ENCODE measurements at regions not wholly inside any gene's neighbourhood (a gene's known extent, or its start where the extent isn't known, plus 50 kb on each side); places are given as distances from the start of the nearest gene placed in this dataset.

GRCh38 chr9:105067895-105068580, 140.1 kb upstream of the ABCA1 start:
- intact Hi-C loops (cut with DNase I; ENCODE audit: low total_unique reads): loop anchor here (10.0 kb wide), 1 partner anchor 133 kb away; no protein-coding TSS in a partner anchor
- no peak for DNase-seq

GRCh38 chr9:105069285-105069684, 141.3 kb upstream of the ABCA1 start:
- peaks cover 7 to 16% (median 12%) of the 10 kb centered on the region in 4 donors for H3K4me1 ChIP-seq
- TF ChIP-seq CTCF (IDR thresholded peaks at IDR 0.05): no peak
- no peak for DNase-seq
- intact Hi-C loops (cut with DNase I; ENCODE audit: low total_unique reads): loop anchor here (10.0 kb wide), 1 partner anchor 134 kb away; no protein-coding TSS in a partner anchor
- H3K36me3 ChIP-seq: no peaks in the 10 kb centered on the region
- no peak overlapping the region for H3K27ac ChIP-seq
- no peak overlapping the region for H3K4me3 ChIP-seq
- peaks cover 0 to 4% (median 0%) of the 10 kb centered on the region in 3 donors for H3K9me3 ChIP-seq
- H3K27me3 ChIP-seq: no peaks in the 10 kb centered on the region

More at GRCh38 chr9:105067895-105068580, 140.1 kb upstream of the ABCA1 start:
- Histone ChIP-seq H3K4me3 (no peak overlapping the region), H3K4me1 (peaks cover 7 to 28% (median 19%) of the 10 kb centered on the region in 4 donors), H3K27me3 (no peaks in the 10 kb centered on the region), H3K27ac (no peak overlapping the region), H3K36me3 (no peaks in the 10 kb centered on the region), H3K9me3 (peaks cover 0 to 4% (median 0%) of the 10 kb centered on the region in 3 donors)
- TF ChIP-seq CTCF (IDR thresholded peaks at IDR 0.05): no peak

GRCh38 chr9:105069696-105070095, 141.7 kb upstream of the ABCA1 start:
- no peak overlapping the region for H3K27ac ChIP-seq
- intact Hi-C loops (cut with DNase I; ENCODE audit: low total_unique reads): loop anchor here (10.0 kb wide), 1 partner anchor 135 kb away; no protein-coding TSS in a partner anchor
- no peak for TF ChIP-seq CTCF (IDR thresholded peaks at IDR 0.05)
- H3K9me3 ChIP-seq: peaks cover 0 to 4% (median 0%) of the 10 kb centered on the region in 3 donors
- no peak for DNase-seq
- no peaks in the 10 kb centered on the region for H3K27me3 ChIP-seq
- H3K36me3 ChIP-seq: no peaks in the 10 kb centered on the region
- peaks cover 3 to 12% (median 8%) of the 10 kb centered on the region in 4 donors for H3K4me1 ChIP-seq
- H3K4me3 ChIP-seq: no peak overlapping the region

- intact Hi-C loops (cut with DNase I; ENCODE audit: low total_unique reads): no loop called here
- H3K36me3 ChIP-seq: no peaks in the 10 kb centered on the region
- TF ChIP-seq CTCF (IDR thresholded peaks at IDR 0.05): no peak
- H3K9me3 ChIP-seq: peaks cover 0 to 4% (median 0%) of the 10 kb centered on the region in 3 donors
- no peak for DNase-seq
- no peak overlapping the region for H3K4me3 ChIP-seq
- no peaks in the 10 kb centered on the region for H3K27me3 ChIP-seq
- peaks cover 0 to 7% (median 3%) of the 10 kb centered on the region in 4 donors for H3K4me1 ChIP-seq
- no peak overlapping the region for H3K27ac ChIP-seq
These were observed 142.2 kb upstream of the ABCA1 start for GRCh38 chr9:105070176-105070575.

GRCh38 chr9:105072476-105072875, 144.5 kb upstream of the ABCA1 start:
- intact Hi-C loops (cut with DNase I; ENCODE audit: low total_unique reads): no loop called here
- Histone ChIP-seq H3K27me3 (no peaks in the 10 kb centered on the region), H3K9me3 (peaks cover 0 to 4% (median 0%) of the 10 kb centered on the region in 3 donors), H3K4me1 (peaks cover 0 to 6% (median 0%) of the 10 kb centered on the region in 4 donors), H3K36me3 (no peaks in the 10 kb centered on the region), H3K27ac (no peak overlapping the region), H3K4me3 (no peak overlapping the region)
- TF ChIP-seq CTCF (IDR thresholded peaks at IDR 0.05): no peak
- no peak for DNase-seq
